ENCODE measurements at regions not wholly inside any gene's neighbourhood (a gene's known extent, or its start where the extent isn't known, plus 50 kb on each side); places are given as distances from the start of the nearest gene placed in this dataset.

DNA sequence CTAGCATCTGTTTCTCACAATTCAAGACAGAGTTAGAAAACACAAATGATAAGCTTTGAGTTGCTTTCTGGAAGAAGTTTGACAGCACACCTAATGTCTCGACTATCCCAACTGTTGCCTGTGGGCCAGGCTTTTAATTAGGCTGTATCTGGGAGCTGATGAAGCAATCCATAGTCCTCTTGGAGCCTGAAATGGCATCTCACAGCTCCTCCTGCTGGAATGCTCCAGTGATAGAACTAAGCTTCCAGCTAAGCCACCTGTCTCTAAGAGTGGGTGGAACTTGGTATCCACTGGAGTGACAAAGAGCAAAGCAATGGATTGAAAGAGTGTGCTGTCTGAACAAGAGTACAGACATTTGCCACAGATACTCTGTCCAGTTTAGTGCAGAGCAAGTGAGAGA is 605.3 kb upstream of the NR5A2 start:
- 5% methylated on average over 1 of the region's 1 CpG for WGBS (ENCODE audit: insufficient coverage, insufficient replicate concordance, low lambda C conversion rate, missing lambda C conversion rate)
- Histone ChIP-seq H3K36me3 (ENCODE audit: control insufficient read depth in 2 of 2, insufficient read depth in 2 of 2, low read length in 1 of 2) (no peaks in the 10 kb centered on the region), H3K9me3 (replicated peaks; ENCODE audit: control insufficient read depth, insufficient read depth, low read length) (no peaks in the 10 kb centered on the region; the same call in 2 of the 3 replicates), H3K27ac (ENCODE audit: control insufficient read depth, insufficient read depth) (no peak overlapping the region), H4K20me1 (ENCODE audit: control insufficient read depth, insufficient read depth) (no peaks in the 10 kb centered on the region), H3K4me2 (ENCODE audit: control insufficient read depth, insufficient read depth) (no peak overlapping the region), H3K9ac (ENCODE audit: control insufficient read depth, insufficient read depth, low read length) (no peak overlapping the region), H3K79me2 (ENCODE audit: control insufficient read depth, insufficient read depth, low read length) (no peaks in the 10 kb centered on the region), H3K27me3 (replicated peaks in 1 of 2; ENCODE audit: control insufficient read depth in 2 of 2, insufficient read depth in 2 of 2, low read length in 1 of 2) (no peaks in the 10 kb centered on the region), H3K4me3 (no peak overlapping the region), H3K4me1 (ENCODE audit: control insufficient read depth, insufficient read depth, low read length) (no peaks in the 10 kb centered on the region), H2AFZ (ENCODE audit: control insufficient read depth, low read depth, low read length) (no peak overlapping the region)
- ChIA-PET POLR2A (no interaction called here), RAD21 (ENCODE audit: unreplicated experiment) (interaction anchor here (1.1 kb wide), 1 partner anchor 10 kb away, joined by 3 read pairs; no protein-coding TSS in a partner anchor), SMC1A (ENCODE audit: uncharacterized antibody, unreplicated experiment) (interaction anchor here (0.5 to 2.1 kb wide), 10 partner anchors 8 to 889 kb away, joined by 3 to 12 read pairs (median 4); no protein-coding TSS in a partner anchor), CTCF (interaction anchor here (0.6 to 2.3 kb wide), 17 partner anchors 14 to 666 kb away, joined by 3 to 7 read pairs (median 3); no protein-coding TSS in a partner anchor)
- in situ Hi-C loops (cut with MboI), result no loop called here
- FAIRE-seq (no peak), ATAC-seq (peak; percentile 26; the same call in 1 of the 3 replicates), DNase-seq (ENCODE audit: low read depth, low spot score) (no peak)
- no TSS peak for BruUV-seq (replicated peaks)
- intact Hi-C loops (cut with micrococcal nuclease; ENCODE audit: unreplicated experiment), result no loop called here
- TF ChIP-seq DPF2 (IDR thresholded peaks at IDR 0.05), result no peak
- no peak for TF ChIP-seq EED (IDR thresholded peaks at IDR 0.05; ENCODE audit: low read depth)
- TF ChIP-seq, protein P1, sequence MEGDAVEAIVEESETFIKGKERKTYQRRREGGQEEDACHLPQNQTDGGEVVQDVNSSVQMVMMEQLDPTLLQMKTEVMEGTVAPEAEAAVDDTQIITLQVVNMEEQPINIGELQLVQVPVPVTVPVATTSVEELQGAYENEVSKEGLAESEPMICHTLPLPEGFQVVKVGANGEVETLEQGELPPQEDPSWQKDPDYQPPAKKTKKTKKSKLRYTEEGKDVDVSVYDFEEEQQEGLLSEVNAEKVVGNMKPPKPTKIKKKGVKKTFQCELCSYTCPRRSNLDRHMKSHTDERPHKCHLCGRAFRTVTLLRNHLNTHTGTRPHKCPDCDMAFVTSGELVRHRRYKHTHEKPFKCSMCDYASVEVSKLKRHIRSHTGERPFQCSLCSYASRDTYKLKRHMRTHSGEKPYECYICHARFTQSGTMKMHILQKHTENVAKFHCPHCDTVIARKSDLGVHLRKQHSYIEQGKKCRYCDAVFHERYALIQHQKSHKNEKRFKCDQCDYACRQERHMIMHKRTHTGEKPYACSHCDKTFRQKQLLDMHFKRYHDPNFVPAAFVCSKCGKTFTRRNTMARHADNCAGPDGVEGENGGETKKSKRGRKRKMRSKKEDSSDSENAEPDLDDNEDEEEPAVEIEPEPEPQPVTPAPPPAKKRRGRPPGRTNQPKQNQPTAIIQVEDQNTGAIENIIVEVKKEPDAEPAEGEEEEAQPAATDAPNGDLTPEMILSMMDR (IDR thresholded peaks at IDR 0.05 in 2 of 3, conservative IDR thresholded peaks at IDR 0.05 in 1 of 3; ENCODE audit: control insufficient read depth in 2 of 3, extremely low read depth in 1 of 3, insufficient read depth in 1 of 3, low read depth in 3 of 3, low read length in 3 of 3), result peak; percentile 15 to 23 (median 19); a peak in 2 of 6 replicates
- TF ChIP-seq RAD21 (IDR thresholded peaks at IDR 0.05; ENCODE audit: insufficient read depth, low read depth, low read length), result peak; percentile 31; the same call in 1 of the 2 replicates

DNA sequence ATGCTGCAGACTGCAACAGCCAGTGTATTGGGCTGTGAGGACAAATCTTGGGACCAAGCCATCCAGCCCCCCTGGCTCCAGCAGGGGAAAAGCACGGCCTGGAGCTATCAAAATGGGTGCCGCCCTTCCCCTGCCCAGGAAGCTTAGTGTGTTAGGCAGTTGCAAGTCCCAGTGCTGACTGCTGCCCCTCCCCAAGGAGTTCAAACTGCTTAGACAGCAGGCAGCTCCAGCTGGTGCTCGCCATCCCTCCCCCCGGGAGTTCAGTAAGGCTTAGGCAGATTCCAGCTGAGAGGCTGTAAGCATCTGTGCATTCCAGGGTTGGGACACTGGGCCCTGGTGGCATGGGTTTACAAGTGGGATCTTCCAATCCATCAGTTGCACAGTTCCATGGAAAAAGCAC is 579.6 kb upstream of the NR5A2 start:
- H4K20me1 ChIP-seq (ENCODE audit: control insufficient read depth, insufficient read depth), result no peaks in the 10 kb centered on the region
- H3K27ac ChIP-seq (ENCODE audit: control insufficient read depth, insufficient read depth), result no peak overlapping the region
- no peak overlapping the region for H3K9ac ChIP-seq (ENCODE audit: control insufficient read depth, insufficient read depth, low read length)
- H3K4me2 ChIP-seq (ENCODE audit: control insufficient read depth, insufficient read depth), result no peak overlapping the region
- H3K4me3 ChIP-seq, result no peak overlapping the region
- no peak overlapping the region for H2AFZ ChIP-seq (ENCODE audit: control insufficient read depth, low read depth, low read length)
- intact Hi-C loops (cut with micrococcal nuclease; ENCODE audit: unreplicated experiment), result no loop called here
- H3K4me1 ChIP-seq (ENCODE audit: control insufficient read depth, insufficient read depth, low read length), result no peaks in the 10 kb centered on the region
- in situ Hi-C loops (cut with MboI), result no loop called here
- no peaks in the 10 kb centered on the region for H3K79me2 ChIP-seq (ENCODE audit: control insufficient read depth, insufficient read depth, low read length)
- CTCF ChIA-PET, result interaction anchor here (0.6 kb wide), 1 partner anchor 13 kb away, joined by 3 read pairs; no protein-coding TSS in a partner anchor
- RAD21 ChIA-PET (ENCODE audit: unreplicated experiment), result no interaction called here
- no peaks in the 10 kb centered on the region for H3K36me3 ChIP-seq (ENCODE audit: control insufficient read depth in 2 of 2, insufficient read depth in 2 of 2, low read length in 1 of 2)
- DNase-seq (ENCODE audit: low read depth, low spot score) (no peak), FAIRE-seq (no peak), ATAC-seq (no peak)
- no peaks in the 10 kb centered on the region; a peak in 2 of 4 replicates for H3K27me3 ChIP-seq (replicated peaks in 1 of 2; ENCODE audit: control insufficient read depth in 2 of 2, insufficient read depth in 2 of 2, low read length in 1 of 2)
- TF ChIP-seq POLR2A (IDR thresholded peaks at IDR 0.05; ENCODE audit: low read depth, low read length) (no peak), CHD1 (IDR thresholded peaks at IDR 0.05; ENCODE audit: low read depth, low read length) (no peak)
- TF ChIP-seq, protein P2, sequence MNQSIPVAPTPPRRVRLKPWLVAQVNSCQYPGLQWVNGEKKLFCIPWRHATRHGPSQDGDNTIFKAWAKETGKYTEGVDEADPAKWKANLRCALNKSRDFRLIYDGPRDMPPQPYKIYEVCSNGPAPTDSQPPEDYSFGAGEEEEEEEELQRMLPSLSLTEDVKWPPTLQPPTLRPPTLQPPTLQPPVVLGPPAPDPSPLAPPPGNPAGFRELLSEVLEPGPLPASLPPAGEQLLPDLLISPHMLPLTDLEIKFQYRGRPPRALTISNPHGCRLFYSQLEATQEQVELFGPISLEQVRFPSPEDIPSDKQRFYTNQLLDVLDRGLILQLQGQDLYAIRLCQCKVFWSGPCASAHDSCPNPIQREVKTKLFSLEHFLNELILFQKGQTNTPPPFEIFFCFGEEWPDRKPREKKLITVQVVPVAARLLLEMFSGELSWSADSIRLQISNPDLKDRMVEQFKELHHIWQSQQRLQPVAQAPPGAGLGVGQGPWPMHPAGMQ (IDR thresholded peaks at IDR 0.05; ENCODE audit: borderline replicate concordance), result no peak
- SMC1A ChIA-PET (ENCODE audit: uncharacterized antibody, unreplicated experiment), result no interaction called here
- no peaks in the 10 kb centered on the region for H3K9me3 ChIP-seq (replicated peaks; ENCODE audit: control insufficient read depth, insufficient read depth, low read length)
- POLR2A ChIA-PET, result interaction anchor here (0.6 kb wide), 1 partner anchor 552 kb away, joined by 3 read pairs; no protein-coding TSS in a partner anchor
- BruUV-seq (replicated peaks), result no TSS peak
- 22% methylated on average over 4 of the region's 4 CpGs for WGBS (ENCODE audit: insufficient coverage, insufficient replicate concordance, low lambda C conversion rate, missing lambda C conversion rate)
